Parathyroid adenoma (tissue), 2 donors: ENCODE measurements at regions not wholly inside any gene's neighbourhood (a gene's known extent, or its start where the extent isn't known, plus 50 kb on each side); places are given as distances from the start of the nearest gene placed in this dataset.

Source experiments
- H2AFZ ChIP-seq: fragments of 300-600 bp; sonication (generic); one replicate; pipeline ENCODE4 v1.7.0; 2017; ENCODE audit warnings: antibody characterized with exemption, mild to moderate bottlenecking
- H3K27ac ChIP-seq: fragments of 300-600 bp; sonication (generic); one replicate; pipeline ENCODE4 v1.7.0; 2017
- H3K27me3 ChIP-seq: fragments of 300-600 bp; sonication (generic); one replicate; pipeline ENCODE4 v1.7.0; 2017; ENCODE audit warnings: low read length; ENCODE audit not compliant: control insufficient read depth, insufficient read depth
- H3K36me3 ChIP-seq: fragments of 300-600 bp; sonication (generic); one replicate; pipeline ENCODE4 v1.7.0; 2017; ENCODE audit warnings: low read length; ENCODE audit not compliant: control insufficient read depth, insufficient read depth
- H3K4me1 ChIP-seq: fragments of 300-600 bp; sonication (generic); one replicate; pipeline ENCODE4 v1.7.0; 2017; ENCODE audit warnings: control low read depth
- H3K4me2 ChIP-seq: fragments of 300-600 bp; sonication (generic); one replicate; pipeline ENCODE4 v1.7.0; 2017; ENCODE audit warnings: low read length
- H3K4me3 ChIP-seq: fragments of 300-600 bp; sonication (generic); one replicate; pipeline ENCODE4 v1.7.0; 2017; ENCODE audit warnings: low read depth, low read length
- H3K79me2 ChIP-seq: fragments of 300-600 bp; sonication (generic); one replicate; pipeline ENCODE4 v1.7.0; 2017; ENCODE audit warnings: control low read depth
- H3K9ac ChIP-seq: fragments of 300-600 bp; sonication (generic); one replicate; pipeline ENCODE4 v1.7.0; 2017; ENCODE audit warnings: mild to moderate bottlenecking
- H3K9me3 ChIP-seq: fragments of 300-600 bp; sonication (generic); one replicate; pipeline ENCODE4 v1.7.0; 2017; ENCODE audit warnings: low read length; ENCODE audit not compliant: control insufficient read depth
- TF ChIP-seq, protein P1 (sequence below): fragments of 300-600 bp; sonication (generic); IDR thresholded peaks from one replicate; pipeline ENCODE4 v1.7.0; 2017; ENCODE audit warnings: antibody characterized with exemption, mild to moderate bottlenecking
- donor health status: primary hyperparathyroidism.

DNA sequence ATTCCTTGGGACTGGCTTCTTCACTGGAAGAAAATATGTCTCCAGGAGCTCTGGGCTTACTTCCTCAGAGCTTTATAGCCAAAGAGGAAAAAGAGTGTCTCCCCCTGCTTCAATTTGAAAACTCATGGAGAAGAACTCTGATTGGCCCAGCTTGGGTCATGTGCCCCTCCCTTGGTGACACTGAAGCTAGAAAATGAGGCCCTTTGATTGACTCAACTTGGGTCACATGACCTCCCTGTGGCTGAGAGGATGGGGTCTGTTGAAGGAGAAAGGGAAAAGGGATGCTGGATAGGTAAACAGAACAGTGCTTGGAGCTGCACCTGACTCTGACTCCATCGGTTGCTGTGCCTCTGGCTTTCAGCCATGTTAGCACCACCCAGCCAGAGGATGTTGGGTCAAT lies 70.6 kb upstream of the KSR1 start:
- H3K9ac ChIP-seq: no peak overlapping the region
- no peaks in the 10 kb centered on the region for H3K79me2 ChIP-seq
- no peak overlapping the region for H3K4me3 ChIP-seq
- H3K4me2 ChIP-seq: no peak overlapping the region
- H3K27me3 ChIP-seq: no peaks in the 10 kb centered on the region
- H3K36me3 ChIP-seq: no peaks in the 10 kb centered on the region
- H3K9me3 ChIP-seq: no peaks in the 10 kb centered on the region
- H2AFZ ChIP-seq: no peak overlapping the region
- H3K4me1 ChIP-seq: no peaks in the 10 kb centered on the region
- H3K27ac ChIP-seq: no peak overlapping the region
- TF ChIP-seq, protein P1, sequence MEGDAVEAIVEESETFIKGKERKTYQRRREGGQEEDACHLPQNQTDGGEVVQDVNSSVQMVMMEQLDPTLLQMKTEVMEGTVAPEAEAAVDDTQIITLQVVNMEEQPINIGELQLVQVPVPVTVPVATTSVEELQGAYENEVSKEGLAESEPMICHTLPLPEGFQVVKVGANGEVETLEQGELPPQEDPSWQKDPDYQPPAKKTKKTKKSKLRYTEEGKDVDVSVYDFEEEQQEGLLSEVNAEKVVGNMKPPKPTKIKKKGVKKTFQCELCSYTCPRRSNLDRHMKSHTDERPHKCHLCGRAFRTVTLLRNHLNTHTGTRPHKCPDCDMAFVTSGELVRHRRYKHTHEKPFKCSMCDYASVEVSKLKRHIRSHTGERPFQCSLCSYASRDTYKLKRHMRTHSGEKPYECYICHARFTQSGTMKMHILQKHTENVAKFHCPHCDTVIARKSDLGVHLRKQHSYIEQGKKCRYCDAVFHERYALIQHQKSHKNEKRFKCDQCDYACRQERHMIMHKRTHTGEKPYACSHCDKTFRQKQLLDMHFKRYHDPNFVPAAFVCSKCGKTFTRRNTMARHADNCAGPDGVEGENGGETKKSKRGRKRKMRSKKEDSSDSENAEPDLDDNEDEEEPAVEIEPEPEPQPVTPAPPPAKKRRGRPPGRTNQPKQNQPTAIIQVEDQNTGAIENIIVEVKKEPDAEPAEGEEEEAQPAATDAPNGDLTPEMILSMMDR: no peak

DNA sequence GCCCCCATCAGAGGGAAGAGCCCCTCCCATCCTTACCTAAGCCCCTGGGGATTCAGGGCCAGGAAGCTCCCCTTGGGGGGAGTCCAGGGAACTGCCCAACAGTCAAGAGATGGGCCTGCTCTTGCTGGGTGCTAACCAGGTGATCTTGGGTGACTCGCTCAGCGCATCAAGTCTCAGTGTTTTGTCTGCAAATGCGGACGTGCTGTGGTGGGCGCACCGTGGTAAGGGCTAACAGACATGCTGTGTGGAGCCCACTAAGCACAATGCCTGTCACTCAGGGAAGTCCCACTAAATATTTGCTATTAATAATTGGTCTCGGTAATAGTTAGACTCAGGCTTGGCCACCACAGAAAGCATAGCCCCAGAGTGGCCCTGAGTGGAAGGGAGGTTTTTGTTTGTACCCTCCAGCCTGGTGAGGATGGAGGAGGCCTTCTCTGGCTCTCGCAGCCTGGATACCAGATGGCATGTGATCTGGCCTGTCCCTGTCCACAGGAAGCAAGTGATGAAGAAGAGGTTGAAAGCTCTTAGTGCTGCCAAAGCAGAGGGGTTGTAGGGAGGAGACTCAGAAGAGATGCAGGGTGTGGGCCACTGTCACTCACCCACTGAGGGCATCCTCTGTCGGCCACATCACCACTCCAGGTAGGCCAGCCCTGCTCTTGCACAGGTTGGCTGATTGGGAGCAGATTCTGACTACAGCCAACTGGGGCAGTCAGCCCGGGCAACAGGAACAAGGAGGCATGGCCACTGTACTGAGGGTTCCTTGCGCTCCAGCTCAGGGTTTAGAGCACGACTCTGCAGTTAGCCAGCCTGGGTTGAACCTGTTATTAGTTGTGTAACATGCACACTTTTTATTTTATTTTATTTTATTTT lies 69.8 kb upstream of the KSR1 start:
- TF ChIP-seq, protein P1: no peak
- Histone ChIP-seq H3K27me3 (no peaks in the 10 kb centered on the region), H3K9me3 (no peaks in the 10 kb centered on the region), H3K36me3 (no peaks in the 10 kb centered on the region), H3K4me1 (no peaks in the 10 kb centered on the region), H3K79me2 (no peaks in the 10 kb centered on the region), H3K4me2 (no peak overlapping the region), H3K4me3 (no peak overlapping the region), H3K27ac (no peak overlapping the region), H3K9ac (no peak overlapping the region), H2AFZ (no peak overlapping the region)

DNA sequence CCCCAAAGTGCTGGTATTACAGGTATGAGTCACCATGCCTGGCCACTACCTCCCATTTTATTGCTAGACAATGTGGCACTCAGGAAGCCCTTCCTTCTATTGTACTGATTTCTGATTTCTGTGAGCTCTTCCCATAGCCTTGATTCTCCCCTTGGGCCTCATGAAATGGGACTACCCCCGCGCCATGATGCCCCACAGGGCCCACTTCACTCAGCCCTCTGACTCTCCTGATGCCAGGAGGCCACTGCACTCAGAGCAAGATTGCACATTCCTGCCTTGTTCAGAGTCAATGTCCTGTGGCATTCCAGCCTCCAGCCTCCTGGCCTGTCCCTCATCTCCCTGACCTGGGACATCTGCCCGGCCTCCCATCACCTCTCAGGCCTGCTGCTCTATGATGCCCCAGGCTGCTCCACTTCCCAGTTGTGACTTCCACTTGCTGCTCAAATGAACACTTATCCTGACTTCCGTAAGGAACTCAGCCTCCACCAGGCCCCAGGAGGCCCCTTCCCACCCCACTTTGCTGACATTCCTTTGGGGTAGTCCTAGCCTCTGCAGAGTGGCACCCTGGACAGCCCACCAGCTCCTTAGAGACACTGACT lies 66.6 kb upstream of the KSR1 start:
- Histone ChIP-seq H2AFZ (no peak overlapping the region), H3K36me3 (no peaks in the 10 kb centered on the region), H3K4me2 (no peak overlapping the region), H3K27ac (no peak overlapping the region), H3K4me3 (no peak overlapping the region), H3K4me1 (no peaks in the 10 kb centered on the region), H3K27me3 (no peaks in the 10 kb centered on the region), H3K79me2 (no peaks in the 10 kb centered on the region), H3K9me3 (no peaks in the 10 kb centered on the region), H3K9ac (no peak overlapping the region)
- TF ChIP-seq, protein P1: no peak

DNA sequence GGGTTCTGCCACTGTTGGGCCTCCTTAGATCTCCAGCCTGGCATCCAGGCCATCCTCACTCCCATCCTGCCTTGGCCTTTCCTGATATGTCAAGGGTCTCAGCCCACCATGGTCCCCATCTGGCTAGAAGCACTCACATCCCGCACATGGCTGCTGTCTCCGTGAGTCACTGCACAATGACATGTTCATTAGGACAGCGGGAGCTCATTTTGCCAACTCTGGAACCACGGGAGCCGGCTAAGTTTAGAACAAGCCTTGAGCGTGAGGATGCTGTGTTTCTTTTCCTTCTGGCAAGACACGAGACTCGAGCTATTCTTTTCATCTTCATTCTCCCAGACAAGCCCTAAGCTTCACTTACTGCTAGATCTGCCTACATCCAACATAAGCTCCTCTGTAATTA lies 65.7 kb upstream of the KSR1 start:
- Histone ChIP-seq H3K27me3 (no peaks in the 10 kb centered on the region), H3K9ac (no peak overlapping the region), H3K36me3 (no peaks in the 10 kb centered on the region), H3K79me2 (no peaks in the 10 kb centered on the region), H3K4me1 (no peaks in the 10 kb centered on the region), H3K27ac (no peak overlapping the region), H3K4me2 (no peak overlapping the region), H3K9me3 (no peaks in the 10 kb centered on the region), H2AFZ (no peak overlapping the region), H3K4me3 (no peak overlapping the region)
- TF ChIP-seq, protein P1: no peak

DNA sequence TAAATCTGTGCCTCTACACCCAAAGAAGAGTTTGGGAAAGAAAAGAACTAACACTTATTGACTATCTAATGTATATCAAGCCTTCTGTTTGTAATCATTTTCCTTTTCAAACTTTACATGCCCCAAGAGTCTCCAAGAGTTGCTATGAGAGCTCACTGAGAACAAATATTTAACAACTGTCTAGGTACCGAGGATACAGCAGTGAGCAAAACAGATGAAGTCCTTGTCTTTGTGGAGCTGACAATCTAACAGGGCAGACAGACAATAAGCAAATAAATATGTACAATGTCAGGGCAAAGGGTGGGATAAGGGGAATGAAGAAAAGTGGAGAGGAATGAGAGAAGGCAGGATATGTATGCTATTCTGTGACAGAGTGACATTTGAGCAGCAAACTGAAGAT lies 64.8 kb upstream of the KSR1 start:
- H3K9ac ChIP-seq: no peak overlapping the region
- H3K27ac ChIP-seq: no peak overlapping the region
- H3K79me2 ChIP-seq: no peaks in the 10 kb centered on the region
- H3K4me2 ChIP-seq: no peak overlapping the region
- H3K4me3 ChIP-seq: no peak overlapping the region
- no peaks in the 10 kb centered on the region for H3K4me1 ChIP-seq
- no peaks in the 10 kb centered on the region for H3K36me3 ChIP-seq
- no peaks in the 10 kb centered on the region for H3K9me3 ChIP-seq
- no peaks in the 10 kb centered on the region for H3K27me3 ChIP-seq
- H2AFZ ChIP-seq: no peak overlapping the region
- TF ChIP-seq, protein P1: no peak
